Stimulated activated CD8-positive, alpha-beta memory T cell treated with anti-CD3 and anti-CD28 coated beads, Interleukin-15, amount 100 ng/mL, for 4 hours (primary cell): ENCODE measurements at regions not wholly inside any gene's neighbourhood (a gene's known extent, or its start where the extent isn't known, plus 50 kb on each side); places are given as distances from the start of the nearest gene placed in this dataset.
"Not testable (repeated sequence)": the region's sequence is repeated elsewhere in the genome, so short reads cannot be mapped to it uniquely, and the experiment has no call there.

Source experiments
- DNase-seq, 2 donors: peaks; one replicate each; pipeline ENCODE4 v3.0.0-alpha.2; 2020; ENCODE audit warnings: low read depth in 2 of 2

- no peak for DNase-seq
These were observed 121.1 kb downstream of the ZNF621 start for GRCh38 chr3:40645883-40646282.

- DNase-seq: no peak
These were observed 124.6 kb downstream of the ZNF621 start for GRCh38 chr3:40649346-40649745.

DNA sequence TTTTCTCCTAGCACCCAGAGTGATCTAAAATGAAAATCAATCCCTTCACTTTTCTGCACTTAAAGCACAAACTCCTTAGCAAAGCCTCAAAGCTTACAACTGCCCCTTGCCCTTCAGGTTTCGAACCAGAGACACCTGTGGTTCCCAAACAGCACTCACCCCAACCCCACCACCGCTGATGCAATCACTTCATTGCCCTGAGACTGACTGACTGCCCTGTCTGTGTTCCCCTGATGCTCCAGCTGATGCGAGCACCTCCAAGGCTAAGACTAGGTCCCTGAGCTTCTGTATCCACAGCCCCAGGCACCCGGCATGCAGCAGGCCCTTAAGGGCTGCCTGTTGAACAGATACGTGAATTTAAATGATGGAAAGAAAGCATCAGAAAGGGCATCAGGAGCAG lies 127.3 kb downstream of the ZNF621 start:
- DNase-seq: no peak

GRCh38 chr3:40653001-40653400 lies 128.2 kb downstream of the ZNF621 start:
- no peak for DNase-seq

GRCh38 chr3:40653878-40654277 lies 129.1 kb downstream of the ZNF621 start:
- DNase-seq: no peak

GRCh38 chr3:40655551-40655950 lies 130.8 kb downstream of the ZNF621 start:
- no peak for DNase-seq

GRCh38 chr3:40657623-40658022 lies 132.9 kb downstream of the ZNF621 start:
- DNase-seq: no peak

DNA sequence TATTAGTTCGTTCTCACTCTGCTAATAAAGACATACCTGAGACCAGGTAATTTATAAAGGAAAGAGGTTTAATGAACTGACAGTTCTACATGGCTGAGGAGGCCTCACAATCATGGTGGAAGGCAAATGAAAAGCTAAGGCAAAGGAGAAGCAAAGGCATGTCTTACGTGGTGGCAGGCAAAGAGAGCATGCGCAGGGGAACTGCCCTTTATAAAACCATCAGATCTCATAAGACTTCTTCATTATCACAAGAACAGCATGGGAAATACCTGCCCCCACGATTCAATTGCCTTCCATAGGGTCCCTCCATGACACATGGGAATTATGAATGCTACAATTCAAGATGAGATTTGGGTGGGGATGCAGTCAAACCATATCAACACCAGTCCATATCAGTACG lies 133.5 kb downstream of the ZNF621 start:
- no peak for DNase-seq

DNA sequence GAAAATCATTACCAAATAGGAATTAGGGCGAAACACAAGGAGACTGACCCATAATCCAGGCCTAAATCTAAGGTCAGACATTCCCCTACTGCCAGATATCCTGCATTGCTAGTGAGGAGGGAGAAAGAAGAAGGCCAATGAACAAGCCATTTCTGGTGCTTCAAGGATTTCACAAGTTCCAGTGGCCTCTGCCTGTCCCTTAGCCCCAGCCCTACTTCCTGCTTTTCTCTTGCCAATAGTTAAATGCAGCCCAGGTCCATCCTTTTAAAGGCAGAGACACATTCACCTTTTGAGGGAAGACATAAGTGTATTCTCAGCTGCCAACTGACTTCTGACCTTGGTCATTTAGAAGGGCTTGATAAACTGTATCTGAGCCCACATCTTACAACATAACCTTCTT lies 135.8 kb downstream of the ZNF621 start:
- no peak for DNase-seq

GRCh38 chr3:40661284-40661683 lies 136.5 kb downstream of the ZNF621 start:
- DNase-seq: no peak

DNA sequence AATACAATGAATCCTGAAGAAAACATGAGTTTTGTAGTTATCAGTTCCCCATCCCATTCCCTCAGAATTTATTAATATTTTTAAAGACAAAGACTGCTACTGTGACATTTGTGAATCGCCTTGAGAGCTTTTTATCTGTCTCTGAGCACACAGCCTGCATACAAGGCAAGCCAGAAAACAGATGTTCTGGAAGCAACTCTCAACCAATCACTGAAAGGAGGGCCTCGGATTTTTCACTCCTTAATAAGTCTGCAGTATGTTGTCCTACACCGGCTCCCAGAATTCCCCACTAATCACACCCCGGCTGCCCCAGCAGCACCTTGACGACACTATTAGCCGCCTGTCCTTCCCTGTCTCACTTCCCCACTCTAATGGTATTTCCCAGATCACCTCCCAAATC lies 138.5 kb downstream of the ZNF621 start:
- DNase-seq: no peak

DNA sequence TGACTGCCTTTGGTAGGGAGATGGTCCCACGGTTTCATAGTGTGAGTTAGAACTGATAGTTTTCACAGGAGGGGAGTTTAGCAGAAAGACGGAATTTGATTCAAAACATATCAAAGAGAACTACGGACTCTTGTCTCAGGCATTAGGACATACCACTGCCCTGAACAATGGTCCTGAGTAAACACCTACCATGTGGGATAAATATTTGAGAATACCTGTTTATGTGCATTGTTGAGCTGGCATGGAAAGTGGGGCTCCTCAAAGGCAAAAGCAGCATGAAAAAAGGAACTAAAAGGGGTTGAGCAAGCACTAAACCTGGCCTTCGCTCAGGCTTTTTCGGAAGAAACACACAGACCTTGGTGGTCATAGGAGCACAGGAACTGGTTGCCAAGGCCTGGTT lies 144.4 kb downstream of the ZNF621 start:
- DNase-seq: no peak

GRCh38 chr3:40672861-40673260 lies 148.1 kb downstream of the ZNF621 start:
- no peak for DNase-seq

DNA sequence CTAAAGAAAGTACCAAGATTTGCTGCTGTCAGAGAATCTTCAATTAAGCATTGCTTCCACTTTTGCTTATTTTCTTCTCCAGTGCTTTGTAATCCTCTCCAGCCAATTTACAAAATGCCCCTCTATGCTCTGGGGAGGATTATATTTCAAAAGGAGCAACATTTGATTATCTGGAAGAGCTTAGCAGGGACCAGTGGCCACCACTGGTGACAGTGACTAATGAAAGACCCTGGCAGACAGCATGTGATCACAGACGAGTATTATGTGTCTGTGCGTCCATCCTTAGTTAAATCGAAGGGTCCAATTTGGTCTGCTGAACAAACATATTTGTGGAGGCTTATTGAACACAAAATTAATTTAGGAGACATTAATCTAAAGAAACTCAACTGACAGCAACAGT lies 152.6 kb downstream of the ZNF621 start:
- no peak for DNase-seq

- DNase-seq: no peak
These were observed 153.0 kb downstream of the ZNF621 start for GRCh38 chr3:40677749-40678148.

DNA sequence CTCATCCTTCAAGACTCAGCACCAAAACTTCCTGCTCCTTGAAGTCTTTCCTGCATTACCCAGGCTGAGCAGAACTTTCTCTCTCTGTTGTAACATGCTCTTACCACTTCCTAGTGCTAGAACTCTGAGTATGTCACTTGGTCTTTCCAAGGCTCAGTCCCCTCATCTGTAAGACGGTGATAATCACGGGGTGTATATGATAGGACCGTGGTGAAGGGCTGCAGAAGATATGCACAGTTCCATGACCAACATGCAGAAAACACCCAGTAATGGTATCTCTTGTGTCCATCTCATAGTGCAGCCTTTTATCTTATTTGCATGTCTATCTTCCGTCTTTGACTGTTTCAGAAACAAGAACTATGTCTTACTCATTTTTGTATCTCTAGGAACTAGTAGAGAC lies 154.5 kb downstream of the ZNF621 start:
- DNase-seq: no peak

DNA sequence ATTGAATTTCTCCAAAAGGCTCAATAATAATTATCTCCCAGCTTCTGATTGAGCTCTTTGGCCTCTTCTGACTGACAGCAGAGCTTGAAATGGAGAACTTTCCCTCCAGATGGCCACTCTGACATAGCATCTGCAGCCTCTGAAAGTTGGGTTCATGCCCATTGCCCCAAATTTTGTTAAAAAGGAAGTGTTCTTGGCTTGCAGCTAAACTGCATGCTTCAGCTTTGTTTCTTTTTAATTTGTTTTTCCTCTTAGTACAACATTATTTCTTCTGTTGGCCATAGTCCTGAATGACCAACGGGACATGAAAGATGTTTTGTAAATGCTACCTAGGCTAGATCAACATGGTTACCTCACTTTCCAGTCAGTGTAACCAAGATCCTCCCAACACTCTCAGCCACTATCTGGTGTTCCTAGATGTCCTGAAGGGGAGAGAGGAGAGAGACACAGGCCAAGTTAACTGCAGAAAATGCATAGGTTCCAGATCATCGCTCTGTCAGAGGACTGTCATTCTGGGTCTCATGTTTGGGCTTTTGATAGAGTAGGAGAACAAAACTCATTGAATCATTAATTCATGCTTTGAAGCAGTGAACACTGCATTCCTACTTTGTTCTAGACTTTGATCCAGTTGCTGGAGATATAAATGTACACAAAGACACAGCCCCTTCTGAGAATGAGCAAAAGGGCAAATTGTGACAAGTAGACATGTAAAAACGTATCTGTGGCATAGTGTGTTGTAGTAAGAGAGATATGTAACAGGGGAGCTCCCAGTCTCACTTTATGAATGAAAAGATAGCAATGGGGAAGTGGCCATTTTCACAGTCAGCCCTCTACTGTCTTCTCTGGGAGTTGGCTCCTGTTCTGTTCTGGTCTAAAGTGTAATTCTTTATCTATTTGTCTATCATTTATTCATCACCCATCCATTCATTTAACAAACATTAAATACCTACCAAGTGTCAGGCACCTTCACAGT lies 156.2 kb downstream of the ZNF621 start:
- no peak for DNase-seq

DNA sequence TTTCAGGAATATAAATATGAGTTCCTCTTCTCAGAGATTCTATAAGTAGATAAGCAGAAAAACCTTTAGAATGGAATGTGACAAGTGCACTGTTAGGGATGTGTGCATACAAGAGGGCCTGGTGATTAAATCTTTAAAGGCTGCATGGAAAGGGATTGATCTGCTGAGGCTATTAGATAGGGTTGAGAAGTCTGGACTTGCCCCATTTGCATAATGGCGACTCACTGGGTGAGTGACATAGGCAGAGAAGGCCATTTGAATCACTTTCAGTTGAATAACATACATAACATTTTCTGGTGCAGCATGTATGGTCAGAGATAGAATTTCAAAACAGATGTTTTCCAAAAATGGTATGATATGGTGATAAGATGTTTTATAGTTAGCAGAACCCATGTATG lies 156.9 kb downstream of the ZNF621 start:
- DNase-seq: no peak

DNA sequence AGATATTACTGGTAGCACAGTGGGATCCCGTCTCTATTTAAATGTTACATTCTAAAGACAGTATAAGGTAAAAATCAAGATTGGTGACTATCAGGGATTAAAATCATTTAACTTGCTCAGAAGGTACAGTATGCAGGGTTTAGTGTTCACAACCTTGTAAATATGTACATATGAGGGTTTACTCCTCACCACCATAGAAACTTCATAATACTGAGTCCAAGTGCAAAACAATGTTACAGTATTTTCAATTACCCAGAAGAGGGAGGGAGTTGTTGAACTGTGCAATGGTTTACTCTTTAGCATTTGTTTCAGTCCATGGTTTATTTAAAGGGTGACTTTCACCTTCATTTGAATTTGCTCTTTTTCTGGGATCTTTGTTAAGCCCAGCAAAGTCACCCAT lies 165.1 kb downstream of the ZNF621 start:
- no peak for DNase-seq

DNA sequence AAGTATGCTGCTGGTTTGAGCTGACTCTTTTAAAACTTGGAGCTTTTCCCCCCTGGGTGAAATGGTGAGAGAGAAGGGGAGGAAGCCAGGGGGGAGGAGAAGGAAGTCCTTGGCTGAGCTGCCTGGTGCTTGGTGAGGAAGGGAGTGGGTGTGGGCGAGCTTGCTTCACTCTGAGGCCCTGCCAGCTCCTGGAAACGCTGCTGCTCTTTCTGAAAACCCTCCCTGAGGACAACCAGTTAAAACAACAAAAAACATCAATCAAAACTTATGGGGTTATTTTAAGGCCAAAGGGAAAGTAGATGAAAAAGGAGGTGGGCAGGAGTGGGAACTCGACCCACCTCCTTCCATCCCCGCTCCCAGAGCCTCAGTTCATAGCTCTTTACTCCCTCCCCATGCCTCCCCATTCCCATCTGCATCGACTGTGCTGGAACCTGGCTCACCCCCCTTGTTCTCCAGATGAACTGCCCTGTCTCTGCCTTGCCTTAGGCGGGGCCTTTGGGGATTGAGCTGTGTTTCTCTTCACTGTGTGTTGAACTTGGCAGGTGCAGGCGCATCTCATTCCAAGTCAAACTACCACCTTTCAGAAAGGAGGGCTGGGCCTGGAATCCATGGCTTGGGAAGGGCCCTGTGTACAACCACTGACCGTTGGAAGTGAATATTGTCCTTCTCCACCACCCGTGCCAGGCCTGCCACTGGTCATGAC lies 166.1 kb downstream of the ZNF621 start:
- DNase-seq: no peak

DNA sequence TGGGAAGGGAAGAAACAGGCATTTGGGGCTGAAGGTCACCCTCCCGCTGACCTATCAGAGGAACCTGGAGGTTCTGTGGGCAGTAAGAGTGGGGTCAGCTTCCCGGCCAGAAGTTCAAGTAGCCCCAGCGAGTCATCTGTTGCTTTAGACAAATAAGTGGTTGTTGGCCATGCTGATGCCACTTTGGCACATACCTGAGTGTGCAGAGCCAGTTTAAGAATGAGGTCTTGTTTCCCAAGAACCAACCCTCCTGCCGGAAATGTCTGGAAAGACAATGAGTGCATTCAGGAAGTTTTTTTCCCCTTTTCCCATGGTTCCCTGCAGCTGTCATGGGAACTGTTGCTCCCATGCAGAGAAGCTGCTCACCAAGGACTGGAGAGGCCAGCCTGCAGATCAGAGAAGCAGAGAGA lies 166.7 kb downstream of the ZNF621 start:
- no peak for DNase-seq

DNA sequence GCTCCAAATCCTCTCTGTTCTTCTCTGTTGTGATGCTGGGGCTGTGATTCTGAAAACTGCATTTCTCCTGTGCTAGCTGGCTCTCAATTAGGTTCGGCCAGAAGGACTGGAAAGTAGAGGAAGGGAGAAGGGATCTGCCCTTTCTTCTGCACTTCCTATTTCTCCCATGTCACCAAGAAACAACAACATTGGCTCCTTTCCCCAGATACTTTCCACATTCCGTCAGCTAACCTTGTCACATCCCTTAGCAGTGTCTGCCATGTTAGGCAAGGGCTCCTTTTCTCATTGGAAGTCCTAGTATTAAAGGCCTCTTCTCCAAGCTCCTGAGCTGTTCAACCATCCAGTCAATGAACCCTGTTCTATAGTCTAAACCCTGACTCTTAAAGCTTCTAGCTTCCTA lies 171.1 kb downstream of the ZNF621 start:
- DNase-seq: no peak

DNA sequence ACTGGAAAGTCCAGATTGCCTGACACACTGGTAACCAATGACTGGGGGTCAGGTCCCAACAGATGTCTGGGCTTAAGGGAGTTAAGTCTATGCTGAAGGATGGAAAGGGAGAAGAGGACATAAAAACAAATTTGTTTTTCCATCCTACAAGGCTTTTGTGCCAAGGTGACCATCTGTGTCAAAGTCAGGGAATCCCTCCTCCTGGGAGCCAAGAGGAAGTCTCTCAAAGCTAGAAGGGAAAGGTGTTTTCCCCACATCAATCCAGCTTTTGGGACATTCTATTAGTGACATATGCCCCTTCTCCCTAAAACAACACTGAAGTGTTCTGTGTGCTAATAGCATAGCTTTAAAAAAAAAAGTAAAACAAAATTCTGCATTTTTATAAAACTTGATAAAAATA lies 173.9 kb downstream of the ZNF621 start:
- not testable (repeated sequence) for DNase-seq
